Esophagus muscularis mucosa (tissue), 4 donors: ENCODE measurements at regions not wholly inside any gene's neighbourhood (a gene's known extent, or its start where the extent isn't known, plus 50 kb on each side); places are given as distances from the start of the nearest gene placed in this dataset.
"Not testable (repeated sequence)": the region's sequence is repeated elsewhere in the genome, so short reads cannot be mapped to it uniquely, and the experiment has no call there.

Source experiments
- DNase-seq: peaks from one replicate; pipeline ENCODE4 v3.0.0-alpha.2; 2017; ENCODE audit errors: extremely low spot score
- H3K27ac ChIP-seq, 4 donors: fragments of 200-600 bp; sonication (generic); replicated peaks in 1 of 4; 1 replicate in 3 of 4; 2 replicates in 1 of 4; pipeline ENCODE4 v1.5.1; 2016 to 2019; ENCODE audit warnings: mild to moderate bottlenecking in 1 of 4
- H3K27me3 ChIP-seq, 4 donors: fragments of 200-600 bp; sonication (generic); one replicate each; pipeline versions ENCODE4 v1.5.1 to v1.6.0; 2016 to 2019
- H3K36me3 ChIP-seq, 4 donors: fragments of 200-600 bp; sonication (generic); one replicate each; pipeline ENCODE4 v1.5.1; 2016 to 2019
- H3K4me1 ChIP-seq, 4 donors: fragments of 200-600 bp; sonication (generic); one replicate each; pipeline ENCODE4 v1.5.1; 2016 to 2019
- H3K4me3 ChIP-seq, 4 donors: fragments of 200-600 bp; sonication (generic); 1 replicate in 2 of 4; 2 replicates in 2 of 4; pipeline ENCODE4 v1.5.1; 2016 to 2019; ENCODE audit warnings: mild to moderate bottlenecking in 4 of 4, moderate library complexity in 1 of 4
- H3K9me3 ChIP-seq, 4 donors: fragments of 200-600 bp; sonication (generic); 1 replicate in 3 of 4; 2 replicates in 1 of 4; pipeline ENCODE4 v1.5.1; 2016 to 2019
- CTCF ChIP-seq, 3 experiments: fragments of 200-600 bp in 2 of 3; fragments of 450-650 bp in 1 of 3; sonication (generic) in 2 of 3; IDR thresholded peaks; one replicate each; pipeline ENCODE4 v1.5.1; 2017 to 2019; ENCODE audit warnings: antibody characterized with exemption in 3 of 3, mild to moderate bottlenecking in 2 of 3, moderate library complexity in 1 of 3
- EP300 ChIP-seq: sonication (generic); formaldehyde crosslinking; IDR thresholded peaks from one replicate; pipeline ENCODE4 v1.6.1; 2017; ENCODE audit warnings: antibody characterized with exemption
- POLR2A ChIP-seq: fragments of 450-650 bp; IDR thresholded peaks from one replicate; pipeline ENCODE4 v1.6.1; 2017; ENCODE audit warnings: antibody characterized with exemption, moderate library complexity, mild to moderate bottlenecking, low read depth
- POLR2AphosphoS5 ChIP-seq, 2 donors: sonication (generic); formaldehyde crosslinking; IDR thresholded peaks; one replicate each; pipeline ENCODE4 v1.6.1; 2017; ENCODE audit warnings: antibody characterized with exemption in 2 of 2
- WGBS: methylation state at CpG from one replicate; pipeline ENCODE4 v1.1.5; 2018; 5-methylcytosine and 5-hydroxymethylcytosine counted together
- intact Hi-C: fragments of 100-400 bp; cut with DNase I; formaldehyde crosslinking; loops from one replicate; pipeline ENCODE4 v1.15.1; 2023

GRCh38 chr6:3913958-3914337 lies 64.8 kb downstream of the FAM50B start:
- Histone ChIP-seq H3K27me3 (no peaks in the 10 kb centered on the region), H3K4me3 (no peak overlapping the region), H3K4me1 (peaks cover 40 to 53% (median 46%) of the 10 kb centered on the region in 4 donors), H3K36me3 (no peaks in the 10 kb centered on the region), H3K27ac (peak overlapping the region; percentile 80 to 89 (median 84)), H3K9me3 (no peaks in the 10 kb centered on the region)
- DNase-seq = no peak
- 83% methylated on average over 4 of the region's 4 CpGs for WGBS
- TF ChIP-seq EP300 = no peak
- no peak for TF ChIP-seq POLR2AphosphoS5 (IDR thresholded peaks at IDR 0.05)
- TF ChIP-seq POLR2A = no peak
- no peak for TF ChIP-seq CTCF (IDR thresholded peaks at IDR 0.05)
- intact Hi-C loops = no loop called here

- intact Hi-C loops = no loop called here
- no peak for DNase-seq
- Histone ChIP-seq H3K9me3 (no peaks in the 10 kb centered on the region), H3K36me3 (no peaks in the 10 kb centered on the region), H3K27ac (peak overlapping the region in 1 of 4 donors; percentile 30), H3K4me1 (peaks cover 41 to 49% (median 46%) of the 10 kb centered on the region in 4 donors), H3K27me3 (no peaks in the 10 kb centered on the region), H3K4me3 (no peak overlapping the region)
- TF ChIP-seq EP300 (no peak), POLR2AphosphoS5 (IDR thresholded peaks at IDR 0.05) (no peak), POLR2A (no peak), CTCF (IDR thresholded peaks at IDR 0.05) (no peak)
- 99% methylated on average over 9 of the region's 9 CpGs for WGBS
Measured at GRCh38 chr6:3915076-3915791, 66.1 kb downstream of the FAM50B start.

GRCh38 chr6:3916211-3916610 lies 67.0 kb downstream of the FAM50B start:
- Histone ChIP-seq H3K4me3 (no peak overlapping the region), H3K36me3 (no peaks in the 10 kb centered on the region), H3K27ac (no peak overlapping the region), H3K4me1 (peaks cover 33 to 43% (median 37%) of the 10 kb centered on the region in 4 donors), H3K9me3 (no peaks in the 10 kb centered on the region), H3K27me3 (no peaks in the 10 kb centered on the region)
- TF ChIP-seq POLR2A = no peak
- TF ChIP-seq POLR2AphosphoS5 (IDR thresholded peaks at IDR 0.05) = no peak
- TF ChIP-seq CTCF (IDR thresholded peaks at IDR 0.05) = no peak
- TF ChIP-seq EP300 = no peak
- intact Hi-C loops = no loop called here
- DNase-seq = no peak
- 71% methylated on average over 2 of the region's 2 CpGs for WGBS

GRCh38 chr6:3916749-3917148 lies 67.6 kb downstream of the FAM50B start:
- H3K9me3 ChIP-seq, H3K27me3 ChIP-seq, H3K4me3 ChIP-seq, H3K27ac ChIP-seq, DNase-seq, H3K36me3 ChIP-seq, intact Hi-C loops: not testable (repeated sequence)
- WGBS = 93% methylated on average over 4 of the region's 4 CpGs
- peaks cover 28 to 38% (median 32%) of the 10 kb centered on the region in 4 donors for H3K4me1 ChIP-seq

- intact Hi-C loops = no loop called here
- no peak overlapping the region for H3K4me3 ChIP-seq
- peaks cover 11 to 21% (median 16%) of the 10 kb centered on the region in 4 donors for H3K4me1 ChIP-seq
- TF ChIP-seq POLR2AphosphoS5 (IDR thresholded peaks at IDR 0.05) (no peak), CTCF (IDR thresholded peaks at IDR 0.05) (no peak), POLR2A (no peak), EP300 (no peak)
- WGBS = 97% methylated on average over 5 of the region's 5 CpGs
- H3K27ac ChIP-seq = no peak overlapping the region
- peak; percentile 47 for DNase-seq
- H3K27me3 ChIP-seq = no peaks in the 10 kb centered on the region
- no peaks in the 10 kb centered on the region for H3K36me3 ChIP-seq
- H3K9me3 ChIP-seq = no peaks in the 10 kb centered on the region
Measured at GRCh38 chr6:3918469-3918868, 69.3 kb downstream of the FAM50B start.
